Gastrocnemius medialis (tissue), 4 donors: ENCODE measurements at regions not wholly inside any gene's neighbourhood (a gene's known extent, or its start where the extent isn't known, plus 50 kb on each side); places are given as distances from the start of the nearest gene placed in this dataset.

Experiments
- CTCF ChIP-seq, 5 experiments: fragments of 450-650 bp in 3 of 5; fragments of 200-600 bp in 2 of 5; sonication (generic) in 2 of 5; IDR thresholded peaks in 4 of 5; conservative IDR thresholded peaks in 1 of 5; 1 replicate in 4 of 5; 2 replicates in 1 of 5; pipeline ENCODE4 v1.5.1; 2016 to 2019; ENCODE audit warnings: antibody characterized with exemption in 5 of 5, mild to moderate bottlenecking in 3 of 5, moderate library complexity in 3 of 5
- POLR2A ChIP-seq, 2 donors: fragments of 450-650 bp; IDR thresholded peaks; one replicate each; pipeline ENCODE4 v1.6.1; 2017; ENCODE audit warnings: antibody characterized with exemption in 2 of 2, mild to moderate bottlenecking in 2 of 2, moderate library complexity in 2 of 2

GRCh38 chr13:81197966-81198365 is 857.0 kb upstream of the SPRY2 start:
- TF ChIP-seq CTCF (IDR thresholded peaks at IDR 0.05 in 4 of 5, conservative IDR thresholded peaks at IDR 0.05 in 1 of 5) (no peak), POLR2A (IDR thresholded peaks at IDR 0.05) (no peak)
